Activated CD4-positive, alpha-beta T cell treated with anti-CD3 and anti-CD28 coated beads, Interleukin-2, Interleukin-4, amounts not matched to agents 100 ng/mL and 50 ng/mL, durations not matched to agents 16 hours and 8 hours (primary cell): ENCODE measurements at regions not wholly inside any gene's neighbourhood (a gene's known extent, or its start where the extent isn't known, plus 50 kb on each side); places are given as distances from the start of the nearest gene placed in this dataset.

Source experiments
- DNase-seq: peaks from one replicate; pipeline ENCODE4 v3.0.0-alpha.2; 2020; ENCODE audit warnings: low spot score

DNA sequence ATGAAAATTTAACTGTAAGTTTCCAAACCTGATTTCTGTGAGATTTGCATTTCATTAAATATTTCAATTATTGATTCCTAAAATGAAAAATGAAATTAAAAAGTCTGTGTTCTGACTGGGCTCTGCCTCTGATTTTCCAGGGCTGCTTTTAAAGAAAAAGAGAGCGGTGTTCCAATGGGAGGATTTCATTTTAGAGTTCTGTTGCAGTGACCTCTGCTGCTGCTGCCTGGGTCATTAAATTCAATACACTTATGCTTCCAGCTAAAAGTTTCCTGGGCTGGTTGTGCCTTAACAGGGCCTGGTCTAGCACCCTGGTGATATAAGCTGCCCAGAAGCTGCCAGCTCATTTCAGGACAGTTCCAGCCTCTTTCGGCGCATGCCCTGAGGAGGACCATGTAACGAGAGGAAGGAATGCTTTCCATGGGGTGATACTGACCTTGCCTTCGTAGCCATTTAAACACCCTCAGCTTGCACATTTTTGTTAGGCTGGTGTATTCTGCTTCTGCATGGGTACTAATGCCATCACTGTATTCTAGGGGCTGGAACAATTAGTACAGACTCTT lies 93.3 kb downstream of the TMEM174 start:
- DNase-seq = no peak

DNA sequence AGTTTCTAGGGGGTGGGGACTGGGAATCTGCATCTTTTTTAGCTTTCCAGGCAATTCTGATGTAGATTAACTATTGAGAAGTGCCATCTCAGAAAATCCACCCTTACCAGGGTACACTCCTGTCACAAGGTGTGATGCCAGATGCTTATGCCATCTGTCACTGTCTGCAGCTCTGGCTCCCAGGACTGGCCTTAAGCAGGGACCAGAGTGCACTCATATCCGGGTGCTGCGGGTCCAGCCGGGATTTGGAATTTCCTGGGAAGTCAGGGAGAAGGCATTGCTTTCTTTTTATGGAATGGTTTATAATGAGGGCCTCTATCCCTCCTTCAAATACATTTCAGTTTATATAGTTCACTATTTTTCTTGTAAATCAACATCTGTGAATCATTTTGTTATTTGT lies 92.6 kb downstream of the TMEM174 start:
- DNase-seq = no peak

DNA sequence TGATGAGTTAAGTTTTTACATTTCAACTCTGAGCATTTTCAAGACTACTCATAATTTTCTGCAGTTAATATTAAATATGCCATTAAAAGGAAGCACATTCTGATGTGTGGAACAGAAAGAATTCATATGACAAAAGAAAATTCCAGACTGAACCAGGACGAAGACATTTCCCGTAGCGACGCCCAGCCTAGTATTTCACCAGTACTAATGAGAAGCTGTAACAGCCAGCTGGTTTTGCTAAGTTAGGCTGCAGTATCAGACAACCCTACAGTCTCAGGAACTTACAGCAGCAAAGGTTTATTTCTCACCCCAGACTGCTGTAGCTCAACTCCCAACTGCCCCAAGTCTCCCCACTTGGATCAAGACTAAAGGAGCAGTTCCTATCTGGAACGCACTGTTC lies 91.6 kb downstream of the TMEM174 start:
- no peak for DNase-seq

DNA sequence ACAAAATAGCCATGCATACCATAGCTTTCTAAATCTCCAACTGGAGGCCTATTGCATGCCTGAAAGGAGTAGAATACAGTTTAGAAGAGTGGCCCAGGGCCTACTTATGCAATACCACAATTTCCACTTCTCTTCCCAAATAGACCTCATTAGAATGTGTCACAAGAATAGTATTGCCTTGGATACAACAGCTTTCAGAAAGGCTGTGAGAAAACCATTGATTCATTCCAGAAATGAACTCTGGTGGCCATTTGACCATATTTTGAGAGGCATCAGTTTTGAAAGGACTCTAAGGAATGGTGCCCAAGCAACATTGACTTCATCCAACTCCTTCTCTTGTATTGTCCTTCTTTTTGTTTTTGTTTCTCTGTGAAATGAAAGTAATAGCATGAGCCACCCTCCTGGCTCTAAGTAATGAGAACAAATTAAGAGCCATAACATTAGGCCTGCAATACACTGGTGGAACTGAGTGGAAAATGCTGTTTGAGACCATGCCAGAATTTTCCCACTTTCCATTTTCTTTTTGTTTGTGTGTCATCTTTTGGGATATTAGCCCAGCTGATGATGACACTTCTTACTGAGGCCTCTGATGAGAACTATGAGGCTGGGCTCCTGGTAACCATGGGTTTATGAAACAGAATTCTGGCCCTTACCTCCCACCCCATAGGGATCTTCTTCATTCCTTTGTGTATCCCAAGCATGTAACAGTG lies 90.2 kb downstream of the TMEM174 start:
- DNase-seq = no peak

DNA sequence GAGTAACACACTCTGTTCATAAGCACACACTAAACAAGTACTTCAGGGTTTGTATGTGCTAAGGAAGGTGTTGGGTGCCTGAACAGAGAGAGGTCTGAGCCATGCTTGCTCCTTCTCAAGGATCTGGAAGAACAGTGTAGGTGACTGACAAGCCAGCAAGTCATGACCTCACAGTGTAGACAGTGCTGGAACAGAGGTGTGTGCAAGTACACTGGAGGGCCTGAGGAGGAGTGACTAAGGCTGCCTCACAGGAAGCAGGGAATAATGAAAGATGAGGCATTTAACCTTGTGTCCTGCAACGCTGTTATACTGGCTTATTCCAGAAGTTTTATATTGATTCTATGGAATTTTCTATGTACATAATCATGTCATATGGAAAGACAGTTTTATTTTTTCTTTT lies 83.9 kb downstream of the TMEM174 start:
- no peak for DNase-seq

DNA sequence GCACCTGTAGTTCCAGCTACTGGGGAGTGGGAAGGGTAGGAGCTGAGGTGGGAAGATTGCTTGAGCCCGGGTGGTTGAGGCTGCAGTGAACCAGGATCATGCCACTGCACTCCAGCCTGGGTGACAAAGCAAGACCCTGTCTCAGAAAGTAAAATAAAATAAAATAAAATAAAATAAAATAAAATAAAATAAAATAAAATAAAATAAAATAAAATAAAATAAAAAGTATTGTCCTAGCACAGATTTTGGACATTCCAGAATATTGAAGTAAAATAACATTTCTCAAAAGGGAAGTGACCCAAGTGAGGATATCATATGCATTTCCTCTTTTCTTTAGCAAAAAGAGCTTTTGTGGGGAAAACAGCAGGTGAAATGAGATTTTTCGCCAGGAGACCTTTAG lies 83.5 kb downstream of the TMEM174 start:
- DNase-seq = no peak

DNA sequence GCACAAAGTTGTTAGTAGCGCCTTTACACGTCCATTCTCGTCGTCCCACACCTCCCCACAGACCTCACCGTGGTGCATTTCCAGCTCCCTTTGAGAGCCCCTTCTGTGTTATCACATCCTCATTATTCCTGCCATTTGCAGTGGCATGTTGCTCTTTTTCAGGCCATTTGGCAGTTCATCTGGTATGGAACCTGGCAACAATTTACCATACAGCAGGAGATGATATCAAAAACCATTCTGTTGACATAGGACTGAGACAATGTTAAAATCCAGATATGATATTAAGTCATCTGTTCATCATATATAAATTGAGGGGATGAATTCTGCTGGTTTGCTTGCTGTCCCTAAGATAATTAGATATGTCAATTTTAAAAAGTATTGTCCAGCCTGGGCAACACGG lies 83.0 kb downstream of the TMEM174 start:
- DNase-seq = no peak

DNA sequence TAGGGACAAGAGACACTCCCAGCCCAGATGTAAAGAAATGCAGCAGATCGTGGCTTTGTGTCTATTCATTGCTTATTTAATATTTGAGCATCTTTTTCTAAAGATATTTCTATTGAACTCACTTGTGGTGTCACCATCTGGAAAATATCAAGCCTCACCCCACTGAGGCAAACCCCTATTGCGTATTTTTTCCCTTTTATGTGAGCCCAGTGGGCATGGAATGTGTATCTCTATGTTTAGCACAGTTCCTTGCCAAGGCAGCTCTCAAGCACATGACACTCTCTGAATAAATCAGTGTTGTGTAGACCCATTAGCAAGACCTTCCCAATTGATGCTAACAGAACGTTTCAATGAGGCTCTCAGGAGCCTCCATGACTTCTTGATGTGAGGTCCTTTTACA lies 81.6 kb downstream of the TMEM174 start:
- no peak for DNase-seq

DNA sequence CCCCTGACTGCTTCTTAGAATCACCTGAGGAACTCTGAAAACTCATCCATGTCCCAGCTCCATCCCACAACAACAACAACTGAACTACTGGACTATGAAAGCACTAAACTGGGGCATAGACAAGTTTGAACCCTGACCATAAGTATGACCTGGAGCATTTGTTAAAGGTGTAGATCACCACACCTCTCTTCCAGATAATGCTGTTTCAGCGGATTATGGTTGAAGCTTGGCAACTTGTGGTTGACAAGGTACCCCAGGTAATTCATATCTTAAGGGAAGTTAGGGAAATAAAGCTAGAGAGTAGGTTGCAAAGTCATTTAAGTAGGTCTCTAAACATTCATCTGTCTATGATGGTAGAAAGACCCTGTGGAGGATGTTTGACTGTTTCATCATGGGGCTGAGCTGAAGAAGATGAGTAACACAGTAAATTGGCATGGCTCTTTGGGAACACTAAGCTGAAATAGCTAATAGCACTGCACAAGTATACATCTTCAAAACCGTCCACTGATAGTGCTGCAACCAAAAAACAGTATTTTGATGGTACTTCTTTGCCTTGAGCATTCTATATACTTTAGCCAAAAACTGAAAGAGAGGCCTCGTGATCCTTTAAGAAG lies 80.2 kb downstream of the TMEM174 start:
- DNase-seq = no peak

DNA sequence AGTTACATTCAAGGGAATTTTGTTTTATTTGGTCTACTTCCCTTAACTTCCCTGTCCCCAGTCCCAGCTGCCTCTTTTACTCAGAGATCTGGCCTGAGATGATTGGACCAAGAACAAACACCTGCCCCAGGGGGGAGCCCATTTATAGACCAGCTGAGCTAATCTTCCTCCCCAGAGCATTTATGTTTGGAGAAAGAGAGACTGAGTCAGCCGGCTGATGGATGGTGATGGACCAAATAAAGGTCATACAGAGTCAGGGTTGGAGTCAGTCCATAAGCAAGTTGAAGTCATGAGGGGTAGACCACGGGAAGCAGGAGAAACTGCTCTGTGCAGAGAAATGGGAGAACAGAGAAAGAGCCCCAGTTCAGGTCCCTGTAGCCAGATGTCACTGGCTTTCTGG lies 77.7 kb downstream of the TMEM174 start:
- DNase-seq = no peak

DNA sequence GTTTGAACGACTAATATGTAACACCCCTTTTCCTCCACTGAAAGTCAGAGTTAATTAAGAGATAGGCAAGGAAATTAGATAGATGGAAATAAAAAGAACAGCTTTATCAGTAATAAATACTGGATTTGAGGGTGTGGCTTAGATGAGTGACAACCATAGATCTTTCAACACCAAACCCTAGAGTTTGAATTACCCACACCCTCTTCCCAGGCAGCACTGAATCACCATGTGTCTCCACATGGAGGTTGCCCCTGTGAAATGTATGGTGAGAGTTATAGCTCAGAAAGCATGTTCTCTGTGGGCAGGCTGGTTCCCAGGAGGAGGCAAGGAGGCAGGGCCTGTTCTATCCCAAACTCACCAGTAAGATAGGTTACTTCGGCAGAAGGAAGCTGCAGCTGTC lies 69.7 kb downstream of the TMEM174 start:
- DNase-seq = no peak

DNA sequence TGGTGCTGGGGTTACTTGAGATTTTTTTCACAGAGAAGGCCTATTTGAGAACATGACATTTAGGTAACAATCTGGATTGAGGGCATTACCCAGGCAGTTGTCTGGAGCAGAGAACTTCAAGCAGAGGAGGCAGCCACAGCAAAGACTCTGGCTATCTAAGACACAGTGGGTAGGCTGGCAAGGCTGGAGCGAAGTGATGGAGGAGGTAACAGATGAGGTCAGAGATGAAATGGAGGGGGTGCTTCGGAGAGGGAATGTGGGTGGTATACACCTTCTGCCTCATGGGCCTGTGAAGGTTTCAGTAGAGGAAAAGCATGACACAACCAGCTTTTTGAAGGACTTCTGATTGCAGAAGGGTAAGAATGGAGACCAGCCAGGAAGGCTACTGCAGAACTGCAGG lies 65.9 kb downstream of the TMEM174 start:
- DNase-seq = no peak

DNA sequence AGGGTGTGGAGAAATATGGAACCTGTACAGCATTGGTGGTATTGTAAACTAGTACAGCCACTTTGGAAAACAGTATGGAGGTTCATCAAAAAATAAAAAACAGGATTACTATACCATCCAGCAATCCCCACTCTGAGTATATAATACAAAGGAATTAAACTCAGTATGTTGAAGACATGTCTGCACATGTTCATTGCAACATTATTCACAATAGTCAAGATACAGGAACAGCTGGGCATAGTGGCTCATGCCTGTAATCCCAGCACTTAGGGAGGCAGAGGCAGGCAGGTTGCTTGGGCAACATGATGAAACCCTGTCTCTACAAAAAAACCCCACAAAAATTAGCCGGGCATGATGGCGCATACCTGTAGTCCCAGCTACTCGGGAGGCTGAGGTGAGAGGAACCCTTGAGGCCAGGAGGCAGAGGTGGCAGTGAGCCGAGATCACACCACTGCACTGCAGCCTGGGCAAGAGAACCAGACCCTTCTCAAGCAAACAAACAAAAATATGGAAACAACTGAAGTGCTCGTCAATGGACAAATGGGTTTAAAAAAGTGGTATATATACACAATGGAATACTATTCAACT lies 63.6 kb downstream of the TMEM174 start:
- DNase-seq = no peak

DNA sequence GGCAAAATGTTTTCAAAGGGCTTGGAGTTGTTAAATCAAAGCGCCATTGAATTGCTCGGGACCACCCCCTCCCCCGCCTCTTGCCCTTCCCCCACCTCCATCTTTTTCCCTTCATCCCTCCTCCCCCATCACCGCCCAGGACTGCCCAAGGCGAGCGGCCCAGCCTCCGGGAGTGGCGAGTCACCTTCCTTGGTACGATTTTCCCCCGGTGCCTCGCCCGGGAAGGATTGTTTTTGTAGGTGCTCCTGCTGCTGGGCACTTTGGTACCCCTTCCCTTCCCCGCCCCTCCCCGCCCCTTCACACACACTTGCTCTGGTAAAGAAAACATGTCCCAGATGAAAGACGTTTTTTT lies 61.2 kb downstream of the TMEM174 start:
- DNase-seq = no peak

DNA sequence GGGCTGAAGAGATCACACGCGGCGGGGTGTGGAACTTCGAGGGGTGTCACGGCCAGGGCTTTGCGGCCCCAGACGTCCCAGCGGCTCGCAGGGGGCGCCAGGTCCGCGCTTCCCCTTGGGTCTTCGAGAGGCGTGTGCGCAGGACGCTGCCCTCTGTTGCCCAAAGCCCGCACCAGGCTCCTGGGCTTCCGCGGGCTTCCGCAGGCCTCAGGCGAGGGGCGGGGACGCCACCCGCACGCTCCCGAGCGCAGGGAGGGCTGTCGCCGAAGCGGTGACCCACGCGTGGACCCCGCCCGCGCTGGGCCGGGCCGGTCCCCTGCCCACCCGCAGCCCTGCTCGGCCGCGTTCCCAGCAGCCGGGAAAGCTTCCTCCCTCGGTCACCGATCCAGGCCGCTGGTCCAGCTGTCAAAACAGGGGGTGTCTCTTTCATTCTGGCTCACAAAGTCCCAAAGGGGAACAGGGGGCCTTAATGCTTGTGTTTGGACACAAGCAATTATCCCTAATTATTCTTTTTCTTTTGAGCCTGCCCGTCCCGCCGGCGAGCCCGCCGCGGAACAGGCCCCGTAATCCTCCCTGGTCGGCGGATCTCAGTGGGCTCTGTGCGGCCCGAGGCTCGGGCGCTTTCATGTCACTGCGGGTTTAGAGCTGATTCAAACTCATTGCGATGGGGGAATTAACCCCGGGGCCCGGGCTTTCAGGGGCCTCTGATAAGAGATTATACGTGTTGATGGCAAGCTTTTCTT lies 60.6 kb downstream of the TMEM174 start:
- DNase-seq = no peak

DNA sequence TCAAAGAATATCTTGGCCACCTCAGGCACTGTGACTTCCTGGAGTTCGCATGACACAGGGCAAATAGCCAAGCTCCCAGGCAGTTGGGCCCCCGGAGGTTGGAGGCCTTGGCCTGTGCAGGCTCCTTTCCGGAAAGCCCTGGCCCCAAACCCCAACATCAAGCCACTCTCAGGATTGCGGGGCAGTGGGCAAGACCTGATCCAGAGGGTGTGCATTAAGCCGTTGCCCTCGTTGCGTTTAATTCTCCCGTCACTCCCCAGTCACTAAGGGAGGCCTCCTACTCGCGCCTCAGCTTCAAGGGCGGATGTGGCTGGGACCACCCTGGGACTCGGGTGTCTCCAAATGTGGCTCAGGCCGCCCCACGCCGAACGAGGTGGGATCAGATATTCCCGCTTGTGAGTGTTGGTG lies 60.1 kb downstream of the TMEM174 start:
- no peak for DNase-seq

DNA sequence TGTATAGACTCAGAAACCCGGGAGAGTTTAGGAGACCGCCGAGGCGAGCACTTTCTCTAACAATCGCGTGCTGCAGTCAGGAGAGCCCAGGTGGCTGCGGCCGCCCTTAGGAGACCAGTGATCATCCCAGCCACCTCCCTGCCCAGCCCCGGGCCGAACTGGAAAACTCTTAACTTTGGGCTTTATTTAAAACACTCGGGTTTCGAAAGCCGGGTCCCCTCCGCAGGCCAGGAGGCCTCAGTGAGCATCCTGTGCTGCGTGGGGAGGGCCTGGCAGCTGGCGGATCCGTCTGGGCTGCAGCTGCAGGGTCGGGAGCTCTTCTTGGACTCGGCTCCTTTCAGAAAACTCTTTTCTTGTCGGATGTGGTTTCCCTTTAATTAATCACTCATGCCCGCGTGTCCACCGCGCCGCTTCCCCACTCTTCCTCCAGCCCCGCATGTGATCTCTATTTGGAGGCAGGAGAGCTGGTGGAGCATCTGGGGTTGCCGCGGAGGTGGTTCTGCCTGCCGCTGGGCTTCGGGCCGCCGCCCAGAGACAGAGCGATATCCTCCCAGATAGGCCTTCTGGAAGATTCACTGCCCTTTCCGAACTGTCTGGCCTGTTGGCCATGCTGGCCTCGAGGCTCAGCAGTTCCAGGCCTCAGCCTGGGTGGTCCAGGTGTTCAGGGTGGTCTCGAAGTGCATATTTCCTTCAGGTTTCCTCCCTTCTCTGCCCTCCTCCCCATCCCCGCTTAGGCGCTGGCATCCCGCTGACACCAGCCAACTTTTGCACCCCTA lies 59.5 kb downstream of the TMEM174 start:
- no peak for DNase-seq

DNA sequence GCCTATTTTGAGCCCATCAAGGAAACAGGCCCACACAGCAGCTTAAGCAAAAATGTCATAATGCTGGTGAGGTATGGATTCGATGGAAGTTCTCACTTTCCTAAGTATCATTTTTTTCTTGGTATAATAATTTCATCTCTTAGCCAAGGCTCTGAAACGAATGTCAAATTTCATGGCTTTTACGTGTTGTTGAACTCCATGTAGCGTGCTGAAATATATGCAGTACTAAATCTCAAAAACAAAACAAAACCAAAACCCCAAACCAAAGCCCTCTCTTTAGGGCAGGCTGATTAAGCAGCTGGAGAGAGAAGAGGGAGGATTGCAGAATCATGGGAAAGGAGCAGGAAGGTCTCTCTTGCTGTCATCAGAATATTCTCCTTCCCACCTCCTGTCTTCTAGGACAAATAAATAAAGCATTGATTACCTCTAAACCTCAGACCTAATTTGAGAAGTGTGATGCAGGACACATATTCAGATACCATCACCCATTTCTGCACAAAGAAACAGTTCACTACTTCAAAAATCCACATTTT lies 58.3 kb downstream of the TMEM174 start:
- no peak for DNase-seq

DNA sequence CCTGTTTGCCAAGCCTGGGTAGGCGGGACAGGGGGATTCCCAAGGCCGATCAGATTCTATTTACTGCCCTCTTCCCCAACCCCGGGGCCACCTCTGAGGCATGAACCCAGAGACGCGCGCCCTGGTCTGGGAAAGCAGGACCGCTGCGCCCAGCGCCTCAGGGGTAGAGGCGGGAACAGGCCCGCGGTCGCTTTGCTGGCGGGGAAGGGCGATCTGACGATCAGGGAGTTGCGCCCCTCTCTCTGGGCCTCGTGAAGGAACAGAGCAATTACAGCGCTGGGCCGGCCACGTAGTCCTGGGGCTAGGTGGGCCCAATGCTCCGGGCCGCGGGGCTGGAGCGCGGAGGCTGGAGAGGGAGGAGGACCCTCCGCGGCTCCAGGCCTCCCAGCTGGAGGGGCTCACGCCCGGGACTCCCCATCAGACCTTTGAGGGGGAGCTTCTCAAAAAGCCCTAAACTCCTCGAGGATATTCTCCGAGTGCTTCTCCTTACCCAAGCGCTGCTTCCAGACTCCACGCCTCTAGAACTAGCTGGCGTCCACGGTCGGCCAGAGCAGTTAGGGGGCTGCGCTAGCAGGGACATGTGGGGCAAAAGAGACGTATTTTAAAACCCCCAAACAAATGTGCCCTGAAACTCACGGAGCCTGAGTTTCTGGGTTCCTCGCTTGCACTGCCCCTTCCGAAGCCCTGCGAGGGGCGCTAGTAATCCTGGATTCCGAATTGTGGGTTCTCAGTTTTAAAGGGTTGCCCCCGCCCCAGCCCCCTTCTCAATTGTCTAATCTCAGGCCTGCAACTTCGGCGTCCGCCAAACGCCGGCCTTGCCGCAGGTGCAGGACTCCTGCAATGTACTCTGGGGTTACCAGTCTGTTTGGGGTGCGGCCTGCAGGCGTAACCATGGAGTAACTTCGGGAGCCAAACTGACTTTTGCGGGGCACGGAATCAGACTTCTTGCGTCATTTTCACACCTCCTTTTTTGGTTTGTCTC lies 57.6 kb downstream of the TMEM174 start:
- DNase-seq = no peak

DNA sequence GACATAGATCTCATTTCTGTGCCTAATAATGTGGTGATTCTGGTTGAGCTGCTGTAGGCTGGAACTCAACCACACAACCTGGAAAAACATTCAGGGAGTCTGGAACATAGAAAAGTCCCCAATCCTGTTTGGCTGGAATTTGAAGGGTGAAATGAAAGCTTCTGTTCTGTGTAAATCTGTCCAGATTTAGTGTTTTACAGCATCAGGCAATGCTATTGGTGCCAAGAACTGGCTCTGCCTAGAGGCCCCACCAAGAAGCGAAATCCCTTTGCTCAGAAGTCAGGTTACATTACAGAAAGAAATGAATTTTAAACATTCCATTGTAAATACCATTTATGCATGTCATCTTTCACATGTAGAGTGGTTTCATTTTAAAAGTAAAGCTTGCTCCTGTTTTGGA lies 56.3 kb downstream of the TMEM174 start:
- DNase-seq = no peak

DNA sequence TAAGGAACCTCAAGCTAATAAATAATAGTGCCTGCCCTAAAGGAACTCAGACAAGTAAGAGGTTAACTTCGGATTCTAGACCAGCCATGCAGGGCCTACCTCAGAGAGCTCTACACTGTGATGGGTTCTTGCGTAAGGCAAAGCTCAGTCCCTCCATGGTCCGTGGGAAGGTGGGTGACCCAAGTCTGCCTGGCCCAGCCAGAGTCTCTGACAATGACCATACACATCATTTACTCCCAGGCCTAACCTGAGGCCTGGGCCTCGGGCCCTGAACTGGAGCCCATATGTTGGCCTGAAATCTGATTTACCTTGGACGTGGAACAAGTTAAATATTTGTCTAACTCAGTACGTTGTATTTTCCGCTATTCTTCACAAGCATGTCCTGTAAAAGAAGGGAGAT lies 55.1 kb downstream of the TMEM174 start:
- no peak for DNase-seq
